Liver (tissue), 3 donors: ENCODE measurements at regions not wholly inside any gene's neighbourhood (a gene's known extent, or its start where the extent isn't known, plus 50 kb on each side); places are given as distances from the start of the nearest gene placed in this dataset.

Source experiments
- CTCF ChIP-seq: fragments of 150-350 bp; IDR thresholded peaks from 2 replicates; pipeline ENCODE4 v1.5.1; 2017; ENCODE audit warnings: improper control_type of control experiment, low read depth, low read length; ENCODE audit not compliant: missing input control
- EGR1 ChIP-seq, 2 donors: IDR thresholded peaks; 2 replicates each; pipeline ENCODE4 v1.6.1; 2016 to 2018; ENCODE audit warnings: antibody characterized with exemption in 2 of 2, low read depth in 2 of 2
- TAF1 ChIP-seq: conservative IDR thresholded peaks from 2 replicates; pipeline ENCODE4 v1.6.1; 2016; ENCODE audit warnings: antibody characterized with exemption, mild to moderate bottlenecking
- donor health status: healthy.
- donor health status: healthy.

- TF ChIP-seq CTCF: no peak
- no peak for TF ChIP-seq TAF1
- TF ChIP-seq EGR1 (IDR thresholded peaks at IDR 0.05; ENCODE audit: low read depth in 2 of 2): no peak
These were observed 329.8 kb upstream of the RASGRP1 start for GRCh38 chr15:38894243-38894948.
